Tibial artery (tissue), 4 donors: ENCODE measurements at regions not wholly inside any gene's neighbourhood (a gene's known extent, or its start where the extent isn't known, plus 50 kb on each side); places are given as distances from the start of the nearest gene placed in this dataset.

Source experiments
- DNase-seq, 2 donors: peaks; one replicate each; pipeline ENCODE4 v3.0.0-alpha.2; 2019
- H3K27ac ChIP-seq, 2 donors: fragments of 200-600 bp; sonication (generic) in 1 of 2; 1 replicate in 1 of 2; 2 replicates in 1 of 2; pipeline ENCODE4 v1.5.1; 2018 to 2019; ENCODE audit warnings: mild to moderate bottlenecking in 1 of 2
- H3K27me3 ChIP-seq, 2 donors: fragments of 200-600 bp; sonication (generic) in 1 of 2; one replicate each; pipeline versions ENCODE4 v1.5.1 to v1.6.0; 2016 to 2019
- H3K36me3 ChIP-seq, 3 donors: fragments of 200-600 bp; sonication (generic) in 2 of 3; one replicate each; pipeline ENCODE4 v1.5.1; 2016 to 2019; ENCODE audit warnings: mild to moderate bottlenecking in 2 of 3
- H3K4me1 ChIP-seq, 4 donors: fragments of 200-600 bp; sonication (generic) in 2 of 4; 1 replicate in 3 of 4; 2 replicates in 1 of 4; pipeline ENCODE4 v1.5.1; 2016 to 2019
- H3K4me3 ChIP-seq, 2 donors: fragments of 200-600 bp; sonication (generic) in 1 of 2; 1 replicate in 1 of 2; 2 replicates in 1 of 2; pipeline ENCODE4 v1.5.1; 2018 to 2019; ENCODE audit warnings: mild to moderate bottlenecking in 2 of 2
- H3K9me3 ChIP-seq, 3 donors: fragments of 200-600 bp; sonication (generic) in 1 of 3; one replicate each; pipeline ENCODE4 v1.5.1; 2016 to 2019
- intact Hi-C: fragments of 100-400 bp; cut with DNase I; formaldehyde crosslinking; loops from one replicate; pipeline ENCODE4 v1.15.0; 2023; ENCODE audit warnings: low total_unique reads
- TF ChIP-seq, protein P1 (sequence below), 2 experiments: fragments of 200-600 bp in 1 of 2; fragments of 450-650 bp in 1 of 2; IDR thresholded peaks; one replicate each; pipeline ENCODE4 v1.5.1; 2017 to 2019; ENCODE audit warnings: antibody characterized with exemption in 2 of 2, mild to moderate bottlenecking in 1 of 2, moderate library complexity in 1 of 2

DNA sequence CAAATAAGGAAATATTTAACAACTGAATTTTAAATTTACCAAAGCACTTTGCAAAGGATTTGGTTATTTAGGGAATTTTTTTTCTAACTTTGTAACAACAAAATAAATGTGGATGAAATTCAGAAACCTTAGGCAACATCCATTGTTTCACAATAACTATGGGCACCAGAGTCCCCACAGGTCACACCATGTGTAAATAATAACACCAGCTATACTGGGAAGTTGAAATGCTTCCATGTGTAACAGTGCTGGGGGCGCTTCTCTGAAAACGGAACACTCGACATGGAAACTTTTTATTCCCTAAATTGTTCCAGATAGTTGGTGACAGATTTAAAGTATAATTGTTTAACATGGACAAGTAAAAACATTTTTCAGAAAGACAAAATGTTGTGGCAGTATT is 818.6 kb downstream of the TNS3 start:
- no peaks in the 10 kb centered on the region for H3K27me3 ChIP-seq
- H3K36me3 ChIP-seq = no peaks in the 10 kb centered on the region
- TF ChIP-seq, protein P1, sequence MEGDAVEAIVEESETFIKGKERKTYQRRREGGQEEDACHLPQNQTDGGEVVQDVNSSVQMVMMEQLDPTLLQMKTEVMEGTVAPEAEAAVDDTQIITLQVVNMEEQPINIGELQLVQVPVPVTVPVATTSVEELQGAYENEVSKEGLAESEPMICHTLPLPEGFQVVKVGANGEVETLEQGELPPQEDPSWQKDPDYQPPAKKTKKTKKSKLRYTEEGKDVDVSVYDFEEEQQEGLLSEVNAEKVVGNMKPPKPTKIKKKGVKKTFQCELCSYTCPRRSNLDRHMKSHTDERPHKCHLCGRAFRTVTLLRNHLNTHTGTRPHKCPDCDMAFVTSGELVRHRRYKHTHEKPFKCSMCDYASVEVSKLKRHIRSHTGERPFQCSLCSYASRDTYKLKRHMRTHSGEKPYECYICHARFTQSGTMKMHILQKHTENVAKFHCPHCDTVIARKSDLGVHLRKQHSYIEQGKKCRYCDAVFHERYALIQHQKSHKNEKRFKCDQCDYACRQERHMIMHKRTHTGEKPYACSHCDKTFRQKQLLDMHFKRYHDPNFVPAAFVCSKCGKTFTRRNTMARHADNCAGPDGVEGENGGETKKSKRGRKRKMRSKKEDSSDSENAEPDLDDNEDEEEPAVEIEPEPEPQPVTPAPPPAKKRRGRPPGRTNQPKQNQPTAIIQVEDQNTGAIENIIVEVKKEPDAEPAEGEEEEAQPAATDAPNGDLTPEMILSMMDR (IDR thresholded peaks at IDR 0.05) = no peak
- peak overlapping the region; percentile 61 to 77 for H3K27ac ChIP-seq
- H3K9me3 ChIP-seq = no peaks in the 10 kb centered on the region
- intact Hi-C loops = no loop called here
- no peak overlapping the region for H3K4me3 ChIP-seq
- no peak for DNase-seq
- peaks cover 0 to 23% (median 13%) of the 10 kb centered on the region in 4 donors for H3K4me1 ChIP-seq

DNA sequence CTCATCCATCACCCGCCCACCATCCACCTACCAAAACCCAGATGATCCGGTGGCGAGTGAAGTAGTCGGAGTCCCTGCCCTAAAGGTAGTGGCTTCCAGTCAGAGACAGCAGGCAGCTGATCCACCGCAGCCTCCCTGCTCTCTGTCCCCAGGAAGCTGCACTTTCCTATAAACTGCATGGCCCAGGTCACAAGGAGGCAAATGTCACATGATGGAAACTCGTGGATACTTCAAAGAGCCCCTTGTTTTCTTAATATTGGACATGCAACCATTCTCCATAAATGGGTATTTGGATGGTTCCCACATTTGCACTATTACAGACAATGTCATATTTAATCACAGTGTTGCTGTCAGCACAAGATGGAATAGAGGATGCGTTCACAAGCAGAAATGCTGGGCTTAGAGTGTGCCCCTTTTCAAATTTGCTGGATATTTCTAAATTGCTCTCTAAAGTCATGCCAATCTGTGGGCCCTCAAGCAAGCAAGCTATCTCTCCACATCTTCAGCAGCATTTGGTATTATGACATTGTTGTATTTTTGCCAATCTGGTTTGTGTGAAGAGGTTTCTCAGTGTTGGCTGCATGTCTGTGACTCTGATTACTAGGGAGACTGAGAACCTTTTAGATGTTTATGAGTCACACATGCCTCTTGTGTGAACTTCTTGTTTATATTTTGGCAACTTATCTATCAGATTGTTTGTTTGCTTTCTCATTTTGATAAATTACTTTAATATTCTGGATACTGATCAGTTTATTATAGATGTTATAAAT is 822.0 kb downstream of the TNS3 start:
- intact Hi-C loops = no loop called here
- TF ChIP-seq, protein P1 (IDR thresholded peaks at IDR 0.05) = no peak
- peaks cover 0 to 33% (median 18%) of the 10 kb centered on the region in 4 donors for H3K4me1 ChIP-seq
- no peaks in the 10 kb centered on the region for H3K27me3 ChIP-seq
- no peaks in the 10 kb centered on the region for H3K9me3 ChIP-seq
- H3K27ac ChIP-seq = peak overlapping the region in 1 of 2 donors; percentile 28
- no peaks in the 10 kb centered on the region for H3K36me3 ChIP-seq
- no peak for DNase-seq
- H3K4me3 ChIP-seq = no peak overlapping the region

DNA sequence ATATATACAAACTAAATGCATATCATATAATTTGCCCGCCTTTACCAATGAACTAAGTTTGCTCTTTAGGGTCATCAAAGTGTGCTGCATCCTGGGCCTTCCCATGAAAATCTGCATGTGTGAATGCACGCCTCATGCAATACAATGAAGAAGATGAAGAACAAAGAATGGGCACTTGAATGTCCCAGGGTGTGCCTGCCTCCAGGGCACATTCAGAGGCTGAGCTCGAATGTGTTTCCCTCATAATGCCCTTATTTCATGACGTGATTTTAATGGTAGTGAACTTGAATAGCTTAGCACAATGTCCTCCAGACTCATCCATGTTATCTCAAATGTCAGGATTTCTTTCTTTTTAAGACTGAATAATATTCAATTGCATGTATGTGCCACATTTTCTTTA is 824.9 kb downstream of the TNS3 start:
- H3K9me3 ChIP-seq = no peaks in the 10 kb centered on the region
- intact Hi-C loops = no loop called here
- TF ChIP-seq, protein P1 (IDR thresholded peaks at IDR 0.05) = no peak
- DNase-seq = no peak
- H3K4me3 ChIP-seq = no peak overlapping the region
- peaks cover 0 to 41% (median 30%) of the 10 kb centered on the region in 4 donors for H3K4me1 ChIP-seq
- H3K36me3 ChIP-seq = no peaks in the 10 kb centered on the region
- no peak overlapping the region for H3K27ac ChIP-seq
- no peaks in the 10 kb centered on the region for H3K27me3 ChIP-seq

DNA sequence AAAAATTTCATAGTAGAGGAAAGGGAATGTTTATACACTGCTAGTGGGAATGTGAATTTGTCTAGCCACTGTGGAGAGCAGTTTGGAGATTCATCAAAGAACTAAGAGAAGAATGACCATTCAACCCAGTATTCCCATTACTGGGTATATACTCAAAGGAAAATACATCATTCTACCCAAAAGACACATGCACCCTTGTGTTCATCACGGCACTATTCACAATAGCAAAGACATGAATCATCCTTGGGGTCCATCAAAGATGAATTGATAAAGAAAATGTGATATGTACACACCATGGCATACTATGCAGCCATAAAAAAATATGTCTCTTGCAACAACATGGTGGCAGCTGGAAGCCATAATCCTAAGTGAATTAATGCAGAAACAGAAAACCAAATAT is 825.7 kb downstream of the TNS3 start:
- H3K36me3 ChIP-seq = no peaks in the 10 kb centered on the region

DNA sequence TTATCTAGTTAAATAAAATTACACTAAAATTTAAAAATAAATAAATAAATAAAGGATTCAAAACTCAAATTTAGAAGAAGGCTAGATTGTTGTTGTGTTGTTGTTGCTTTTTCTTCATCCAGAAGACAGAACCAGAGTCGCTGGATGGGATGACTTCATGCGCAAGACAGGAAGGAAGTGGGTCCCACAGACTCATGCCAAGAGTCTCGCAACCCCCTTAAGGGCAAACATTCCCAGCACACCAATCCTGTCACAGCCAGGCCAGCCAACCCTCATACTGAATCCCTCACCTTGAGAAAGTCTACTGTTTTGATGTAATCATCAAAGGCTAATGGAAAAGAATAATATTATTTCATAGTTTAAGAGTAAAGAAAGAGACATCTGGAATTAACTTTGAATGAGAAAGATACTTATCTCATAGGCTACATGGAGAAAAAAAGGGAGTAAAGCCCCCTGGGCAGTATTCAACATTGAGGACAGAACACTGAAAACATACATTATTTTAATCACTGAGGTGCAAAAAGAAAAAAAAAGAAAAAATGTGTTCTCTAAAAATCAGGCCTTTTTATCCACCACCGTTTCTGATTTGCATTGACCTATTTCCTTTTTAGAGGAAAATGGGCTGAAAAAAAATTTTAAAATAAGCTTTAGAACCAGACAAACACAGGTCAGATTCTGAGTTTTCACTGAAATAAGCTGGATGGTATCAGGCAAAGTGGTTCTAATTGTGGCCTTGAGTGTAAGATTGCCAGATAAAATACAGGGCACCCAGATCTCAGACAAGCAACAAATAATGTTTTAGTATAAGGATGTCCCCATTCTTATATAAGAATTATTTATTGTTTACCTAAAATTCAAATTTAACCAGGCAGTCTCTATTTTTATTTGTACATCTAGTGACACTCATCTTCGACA is 826.5 kb downstream of the TNS3 start:
- TF ChIP-seq, protein P1 (IDR thresholded peaks at IDR 0.05) = no peak
- H3K36me3 ChIP-seq = no peaks in the 10 kb centered on the region
- peaks cover 0 to 57% (median 40%) of the 10 kb centered on the region in 4 donors for H3K4me1 ChIP-seq
- H3K27ac ChIP-seq = peak overlapping the region; percentile 74 to 80
- no peaks in the 10 kb centered on the region for H3K27me3 ChIP-seq
- H3K9me3 ChIP-seq = no peaks in the 10 kb centered on the region
- no peak for DNase-seq
- no peak overlapping the region for H3K4me3 ChIP-seq
- intact Hi-C loops = no loop called here

More for the DNA sequence above, 825.7 kb downstream of the TNS3 start:
- no peaks in the 10 kb centered on the region for H3K27me3 ChIP-seq
- no peak overlapping the region for H3K4me3 ChIP-seq
- no peaks in the 10 kb centered on the region for H3K9me3 ChIP-seq
- peaks cover 0 to 48% (median 36%) of the 10 kb centered on the region in 4 donors for H3K4me1 ChIP-seq
- H3K27ac ChIP-seq = peak overlapping the region; percentile 74 to 80
- DNase-seq = no peak
- intact Hi-C loops = no loop called here
- TF ChIP-seq, protein P1 (IDR thresholded peaks at IDR 0.05) = no peak
